ENCODE measurements at regions not wholly inside any gene's neighbourhood (a gene's known extent, or its start where the extent isn't known, plus 50 kb on each side); places are given as distances from the start of the nearest gene placed in this dataset.

- TF ChIP-seq CTCF (IDR thresholded peaks at IDR 0.05; ENCODE audit: extremely low read depth, insufficient read depth, missing control alignments), result no peak
- no peak for DNase-seq (ENCODE audit: low spot score)
- in situ Hi-C loops (cut with MboI; ENCODE audit: low pct_unique_long_range_greater_than_20kb, low sequenced_read_pairs, unreplicated experiment), result no loop called here
Measured at GRCh38 chr4:129974730-129975129, 878.8 kb downstream of the C4orf33 start.

- DNase-seq (ENCODE audit: low spot score), result no peak
- in situ Hi-C loops (cut with MboI; ENCODE audit: low pct_unique_long_range_greater_than_20kb, low sequenced_read_pairs, unreplicated experiment), result no loop called here
- no peak for TF ChIP-seq CTCF (IDR thresholded peaks at IDR 0.05; ENCODE audit: extremely low read depth, insufficient read depth, missing control alignments)
Measured at GRCh38 chr4:129978315-129978714, 882.4 kb downstream of the C4orf33 start.

- in situ Hi-C loops (cut with MboI; ENCODE audit: low pct_unique_long_range_greater_than_20kb, low sequenced_read_pairs, unreplicated experiment), result no loop called here
- TF ChIP-seq CTCF (IDR thresholded peaks at IDR 0.05; ENCODE audit: extremely low read depth, insufficient read depth, missing control alignments), result no peak
- no peak for DNase-seq (ENCODE audit: low spot score)
Measured at GRCh38 chr4:129988957-129989356, 893.0 kb downstream of the C4orf33 start.

- in situ Hi-C loops (cut with MboI; ENCODE audit: low pct_unique_long_range_greater_than_20kb, low sequenced_read_pairs, unreplicated experiment), result no loop called here
- TF ChIP-seq CTCF (IDR thresholded peaks at IDR 0.05; ENCODE audit: extremely low read depth, insufficient read depth, missing control alignments), result no peak
- no peak for DNase-seq (ENCODE audit: low spot score)
Measured at GRCh38 chr4:129994715-129995114, 898.8 kb downstream of the C4orf33 start.

- no peak for TF ChIP-seq CTCF (IDR thresholded peaks at IDR 0.05; ENCODE audit: extremely low read depth, insufficient read depth, missing control alignments)
- in situ Hi-C loops (cut with MboI; ENCODE audit: low pct_unique_long_range_greater_than_20kb, low sequenced_read_pairs, unreplicated experiment), result no loop called here
- no peak for DNase-seq (ENCODE audit: low spot score)
Measured at GRCh38 chr4:129998436-129999150, 902.6 kb downstream of the C4orf33 start.

- no peak for TF ChIP-seq CTCF (IDR thresholded peaks at IDR 0.05; ENCODE audit: extremely low read depth, insufficient read depth, missing control alignments)
- in situ Hi-C loops (cut with MboI; ENCODE audit: low pct_unique_long_range_greater_than_20kb, low sequenced_read_pairs, unreplicated experiment), result no loop called here
- no peak for DNase-seq (ENCODE audit: low spot score)
Measured at GRCh38 chr4:129999156-129999555, 903.2 kb downstream of the C4orf33 start.

Measured in GM13977 (cell line).